ENCODE measurements at regions not wholly inside any gene's neighbourhood (a gene's known extent, or its start where the extent isn't known, plus 50 kb on each side); places are given as distances from the start of the nearest gene placed in this dataset.
"Not testable (repeated sequence)": the region's sequence is repeated elsewhere in the genome, so short reads cannot be mapped to it uniquely, and the experiment has no call there.

GRCh38 chr10:15960277-15960676, 100.0 kb upstream of the MINDY3 start:
- H3K4me2 ChIP-seq (ENCODE audit: unreplicated experiment) = no peak overlapping the region
- in situ Hi-C loops (cut with MboI) = no loop called here
- no peak overlapping the region for H2AFZ ChIP-seq
- no peak overlapping the region for H3K9ac ChIP-seq
- DNase-seq = no peak
- H3K9me3 ChIP-seq (ENCODE audit: low read depth) = no peaks in the 10 kb centered on the region
- H4K20me1 ChIP-seq (ENCODE audit: insufficient read depth) = no peaks in the 10 kb centered on the region
- no peak overlapping the region for H3K4me3 ChIP-seq
- H3F3A ChIP-seq (ENCODE audit: insufficient read depth) = no peaks in the 10 kb centered on the region
- H3K27me3 ChIP-seq (replicated peaks; ENCODE audit: insufficient read depth) = no peaks in the 10 kb centered on the region; the same call in 1 of the 2 replicates
- 49 to 56% methylated on average over 5 of the region's 5 CpGs for WGBS, 2 experiments (ENCODE audit: low coverage in 1 of 2, low lambda C conversion rate in 2 of 2, missing lambda C conversion rate in 2 of 2)
- no peaks in the 10 kb centered on the region for H3K4me1 ChIP-seq (ENCODE audit: insufficient read depth)
- H3K79me2 ChIP-seq (ENCODE audit: insufficient read depth) = no peaks in the 10 kb centered on the region
- no peaks in the 10 kb centered on the region for H3K36me3 ChIP-seq (ENCODE audit: low read depth)
- no peak overlapping the region for H3K27ac ChIP-seq
- TF ChIP-seq EZH2phosphoT487 (IDR thresholded peaks at IDR 0.05; ENCODE audit: insufficient read depth, low read depth) (no peak), EZH2 (IDR thresholded peaks at IDR 0.05; ENCODE audit: insufficient read depth, poor library complexity, severe bottlenecking) (no peak)
- H3K9me2 ChIP-seq (ENCODE audit: insufficient read depth) = no peaks in the 10 kb centered on the region

- H3K4me3 ChIP-seq; H3K9me2 ChIP-seq (ENCODE audit: insufficient read depth); H3K4me2 ChIP-seq (ENCODE audit: unreplicated experiment); H2AFZ ChIP-seq; H4K20me1 ChIP-seq (ENCODE audit: insufficient read depth); H3K9me3 ChIP-seq (ENCODE audit: low read depth); H3K79me2 ChIP-seq (ENCODE audit: insufficient read depth); in situ Hi-C loops (cut with MboI); H3K36me3 ChIP-seq (ENCODE audit: low read depth); H3K27ac ChIP-seq; H3F3A ChIP-seq (ENCODE audit: insufficient read depth); H3K27me3 ChIP-seq (replicated peaks; ENCODE audit: insufficient read depth); DNase-seq; H3K4me1 ChIP-seq (ENCODE audit: insufficient read depth); H3K9ac ChIP-seq: not testable (repeated sequence)
- 17 to 22% methylated on average over 5 of the region's 5 CpGs for WGBS, 2 experiments (ENCODE audit: low coverage in 1 of 2, low lambda C conversion rate in 2 of 2, missing lambda C conversion rate in 2 of 2)
Measured at GRCh38 chr10:15972736-15973135, 112.4 kb upstream of the MINDY3 start.

DNA sequence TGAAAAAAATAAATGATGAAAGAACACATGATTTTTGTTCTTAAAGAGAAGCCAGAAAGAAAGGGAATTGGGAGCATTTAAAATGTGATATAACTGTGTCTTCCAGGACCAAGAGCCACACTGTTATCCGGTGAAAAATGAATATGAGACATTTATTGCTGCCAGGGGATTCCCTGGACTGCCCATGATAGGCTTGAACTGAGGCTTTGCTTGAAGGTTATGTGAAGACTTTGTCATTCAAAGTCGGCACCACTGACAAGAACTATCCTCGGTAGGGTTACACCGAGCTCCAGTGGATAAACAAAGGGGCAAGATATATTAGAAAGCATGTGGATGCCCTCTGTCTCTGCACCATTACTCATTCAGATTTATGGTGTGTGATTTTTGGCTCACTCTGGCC, 125.4 kb upstream of the MINDY3 start:
- TF ChIP-seq EZH2 (IDR thresholded peaks at IDR 0.05; ENCODE audit: insufficient read depth, poor library complexity, severe bottlenecking) (no peak), EZH2phosphoT487 (IDR thresholded peaks at IDR 0.05; ENCODE audit: insufficient read depth, low read depth) (no peak)
- in situ Hi-C loops (cut with MboI) = no loop called here
- H3K27me3 ChIP-seq (replicated peaks; ENCODE audit: insufficient read depth) = no peaks in the 10 kb centered on the region
- no peaks in the 10 kb centered on the region for H3K4me1 ChIP-seq (ENCODE audit: insufficient read depth)
- H3K9me2 ChIP-seq (ENCODE audit: insufficient read depth) = no peaks in the 10 kb centered on the region
- no peak overlapping the region for H3K27ac ChIP-seq
- no peak for DNase-seq
- H2AFZ ChIP-seq = no peak overlapping the region
- H3K36me3 ChIP-seq (ENCODE audit: low read depth) = no peaks in the 10 kb centered on the region
- WGBS, 2 experiments (ENCODE audit: low coverage in 1 of 2, low lambda C conversion rate in 2 of 2, missing lambda C conversion rate in 2 of 2) = 2 to 7% methylated on average over 4 of the region's 4 CpGs
- H3K4me2 ChIP-seq (ENCODE audit: unreplicated experiment) = no peak overlapping the region
- no peak overlapping the region for H3K9ac ChIP-seq
- H3K79me2 ChIP-seq (ENCODE audit: insufficient read depth) = no peaks in the 10 kb centered on the region
- no peak overlapping the region for H3K4me3 ChIP-seq
- no peaks in the 10 kb centered on the region for H3K9me3 ChIP-seq (ENCODE audit: low read depth)
- H3F3A ChIP-seq (ENCODE audit: insufficient read depth) = no peaks in the 10 kb centered on the region
- no peaks in the 10 kb centered on the region for H4K20me1 ChIP-seq (ENCODE audit: insufficient read depth)

DNA sequence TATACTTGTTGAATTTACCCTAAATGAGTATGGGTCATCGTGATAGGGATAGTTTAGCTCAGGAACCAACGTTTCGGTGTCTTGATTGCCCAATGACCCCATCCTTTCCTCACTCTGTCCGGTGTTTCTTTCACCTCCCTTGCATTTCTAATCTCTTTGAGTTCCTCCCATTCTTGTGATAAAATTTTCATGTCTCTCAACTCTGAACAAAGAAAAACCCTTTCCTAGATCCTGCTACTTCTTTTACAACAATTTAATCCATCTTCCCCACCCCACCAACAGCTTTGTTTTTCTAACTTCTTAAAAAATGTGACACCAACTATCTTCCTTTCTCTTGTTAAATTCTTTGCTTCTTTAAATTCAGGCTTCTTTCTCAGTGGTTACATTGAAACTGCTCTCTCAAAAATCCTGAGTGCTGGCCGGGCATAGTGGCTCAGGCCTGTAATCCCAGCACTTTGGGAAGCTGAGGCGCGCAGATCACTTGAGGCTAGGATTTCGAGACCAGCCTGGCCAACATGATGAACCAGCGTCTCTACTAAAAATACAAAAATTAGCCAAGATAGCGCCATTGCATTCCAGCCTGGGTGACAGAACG, 130.3 kb upstream of the MINDY3 start:
- Histone ChIP-seq H3K9me2 (ENCODE audit: insufficient read depth) (no peaks in the 10 kb centered on the region), H3K27me3 (replicated peaks; ENCODE audit: insufficient read depth) (no peaks in the 10 kb centered on the region), H3K36me3 (ENCODE audit: low read depth) (no peaks in the 10 kb centered on the region), H2AFZ (no peak overlapping the region), H3K4me3 (no peak overlapping the region), H4K20me1 (ENCODE audit: insufficient read depth) (no peaks in the 10 kb centered on the region), H3K9ac (no peak overlapping the region), H3K27ac (no peak overlapping the region), H3K4me2 (ENCODE audit: unreplicated experiment) (no peak overlapping the region), H3K9me3 (ENCODE audit: low read depth) (no peaks in the 10 kb centered on the region), H3F3A (ENCODE audit: insufficient read depth) (no peaks in the 10 kb centered on the region), H3K4me1 (ENCODE audit: insufficient read depth) (no peaks in the 10 kb centered on the region), H3K79me2 (ENCODE audit: insufficient read depth) (no peaks in the 10 kb centered on the region)
- in situ Hi-C loops (cut with MboI) = no loop called here
- no peak for DNase-seq
- WGBS, 2 experiments (ENCODE audit: low coverage in 1 of 2, low lambda C conversion rate in 2 of 2, missing lambda C conversion rate in 2 of 2) = 41% methylated on average over 11 of the region's 11 CpGs
- TF ChIP-seq EZH2phosphoT487 (IDR thresholded peaks at IDR 0.05; ENCODE audit: insufficient read depth, low read depth) = no peak
- no peak for TF ChIP-seq EZH2 (IDR thresholded peaks at IDR 0.05; ENCODE audit: insufficient read depth, poor library complexity, severe bottlenecking)

DNA sequence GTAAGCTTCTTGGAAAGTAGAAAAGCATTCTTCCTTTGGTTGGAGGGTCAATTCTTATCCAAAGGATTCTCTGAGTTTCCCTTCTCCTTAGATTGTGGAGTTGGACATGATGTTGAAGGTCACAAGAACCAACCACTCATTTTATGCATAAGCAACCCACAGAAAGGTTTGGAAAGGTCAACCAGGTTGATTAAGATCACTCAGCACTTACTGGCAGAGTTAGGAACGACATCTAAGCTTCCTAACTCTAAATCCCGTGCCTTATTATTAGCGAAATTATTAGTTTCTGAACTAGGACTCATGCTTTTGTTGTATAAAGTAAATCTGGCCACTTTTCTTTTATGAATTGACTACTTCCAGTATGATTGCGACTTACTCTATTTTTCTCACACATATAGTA, 137.0 kb upstream of the MINDY3 start:
- TF ChIP-seq EZH2 (IDR thresholded peaks at IDR 0.05; ENCODE audit: insufficient read depth, poor library complexity, severe bottlenecking) (no peak), EZH2phosphoT487 (IDR thresholded peaks at IDR 0.05; ENCODE audit: insufficient read depth, low read depth) (no peak)
- 26 to 36% methylated on average over 4 of the region's 4 CpGs for WGBS, 2 experiments (ENCODE audit: low coverage in 1 of 2, low lambda C conversion rate in 2 of 2, missing lambda C conversion rate in 2 of 2)
- in situ Hi-C loops (cut with MboI) = no loop called here

More for the DNA sequence above, 137.0 kb upstream of the MINDY3 start:
- Histone ChIP-seq H3K9ac (no peak overlapping the region), H3K9me2 (ENCODE audit: insufficient read depth) (no peaks in the 10 kb centered on the region), H3K9me3 (ENCODE audit: low read depth) (no peaks in the 10 kb centered on the region), H3K4me3 (no peak overlapping the region), H3K27ac (no peak overlapping the region), H3K27me3 (replicated peaks; ENCODE audit: insufficient read depth) (no peaks in the 10 kb centered on the region), H3K4me2 (ENCODE audit: unreplicated experiment) (no peak overlapping the region), H3K4me1 (ENCODE audit: insufficient read depth) (no peaks in the 10 kb centered on the region), H3F3A (ENCODE audit: insufficient read depth) (no peaks in the 10 kb centered on the region), H3K79me2 (ENCODE audit: insufficient read depth) (no peaks in the 10 kb centered on the region), H2AFZ (no peak overlapping the region), H4K20me1 (ENCODE audit: insufficient read depth) (no peaks in the 10 kb centered on the region), H3K36me3 (ENCODE audit: low read depth) (no peaks in the 10 kb centered on the region)
- no peak for DNase-seq
